CD4-positive, alpha-beta memory T cell (primary cell): ENCODE measurements at regions not wholly inside any gene's neighbourhood (a gene's known extent, or its start where the extent isn't known, plus 50 kb on each side); places are given as distances from the start of the nearest gene placed in this dataset.

ENCODE experiments used
- CTCF ChIA-PET: fragments of 350-600 bp; sonication (Branson Sonifier 250); formaldehyde crosslinking; loops from one replicate; lab custom pipeline; 2021; ENCODE audit warnings: inconsistent platforms; ENCODE audit not compliant: partially characterized antibody; lab: Charles Lee
- POLR2A ChIA-PET: fragments of 350-600 bp; sonication (Branson Sonifier 250); formaldehyde crosslinking; loops from one replicate; lab custom pipeline; 2021; ENCODE audit not compliant: partially characterized antibody; lab: Charles Lee
- DNase-seq, 5 donors: peaks; one replicate each; pipeline versions ENCODE4 v3.0.0 to v3.0.0-alpha.2; 2020 to 2022; ENCODE audit warnings: mixed read lengths in 1 of 5
- H3K27ac ChIP-seq: one replicate; pipeline ENCODE4 v1.7.0; 2013; ENCODE audit warnings: low read depth, low read length
- H3K27me3 ChIP-seq: 2 replicates; pipeline ENCODE4 v1.7.0; 2013; ENCODE audit warnings: mild to moderate bottlenecking, low read length, moderate library complexity; ENCODE audit not compliant: insufficient read depth
- H3K36me3 ChIP-seq: 2 replicates; pipeline ENCODE4 v1.7.0; 2013; ENCODE audit warnings: mild to moderate bottlenecking, low read length, moderate library complexity; ENCODE audit not compliant: insufficient read depth
- H3K4me1 ChIP-seq: 2 replicates; pipeline ENCODE4 v1.7.0; 2013; ENCODE audit warnings: mild to moderate bottlenecking, low read length, moderate library complexity; ENCODE audit not compliant: insufficient read depth
- H3K4me3 ChIP-seq, 2 donors: one replicate each; pipeline ENCODE4 v1.7.0; 2013; ENCODE audit warnings: low read length in 2 of 2, mild to moderate bottlenecking in 1 of 2
- H3K9me3 ChIP-seq, 2 donors: one replicate each; pipeline ENCODE4 v1.7.0; 2013; ENCODE audit warnings: low read length in 2 of 2, control low read depth in 1 of 2; ENCODE audit not compliant: control insufficient read depth in 1 of 2
- H3K27ac Mint-ChIP-seq, 7 donors: one replicate each; pipeline ENCODE4 v1.8.0; 2020 to 2021; ENCODE audit warnings: mixed read lengths in 7 of 7, mild to moderate bottlenecking in 6 of 7, inconsistent platforms in 3 of 7, moderate library complexity in 3 of 7
- H3K27me3 Mint-ChIP-seq, 2 donors: one replicate each; pipeline ENCODE4 v1.8.0; 2020 to 2021; ENCODE audit warnings: mixed read lengths in 2 of 2
- H3K36me3 Mint-ChIP-seq, 2 donors: one replicate each; pipeline ENCODE4 v1.8.0; 2020 to 2021; ENCODE audit warnings: mixed read lengths in 2 of 2, inconsistent platforms in 1 of 2, mild to moderate bottlenecking in 1 of 2
- H3K4me1 Mint-ChIP-seq, 4 donors: one replicate each; pipeline ENCODE4 v1.8.0; 2020 to 2021; ENCODE audit warnings: mixed read lengths in 4 of 4, mild to moderate bottlenecking in 1 of 4
- H3K4me3 Mint-ChIP-seq, 8 donors: one replicate each; pipeline ENCODE4 v1.8.0; 2020 to 2021; ENCODE audit warnings: mixed read lengths in 8 of 8, mild to moderate bottlenecking in 7 of 8, moderate library complexity in 6 of 8, inconsistent platforms in 3 of 8
- H3K9me3 Mint-ChIP-seq, 8 donors: one replicate each; pipeline ENCODE4 v1.8.0; 2020 to 2021; ENCODE audit warnings: mixed read lengths in 8 of 8, mild to moderate bottlenecking in 5 of 8, inconsistent platforms in 3 of 8, moderate library complexity in 1 of 8
- intact Hi-C: fragments of 100-400 bp; cut with micrococcal nuclease; formaldehyde crosslinking; loops from one replicate; pipeline ENCODE4 v1.15.1; 2023

- ChIA-PET POLR2A (no interaction called here), CTCF (no interaction called here)
- no peak overlapping the region for H3K27ac Mint-ChIP-seq
- Histone ChIP-seq H3K36me3 (no peaks in the 10 kb centered on the region), H3K27me3 (no peaks in the 10 kb centered on the region), H3K4me1 (no peaks in the 10 kb centered on the region), H3K27ac (no peak overlapping the region), H3K9me3 (no peaks in the 10 kb centered on the region), H3K4me3 (no peak overlapping the region)
- H3K4me1 Mint-ChIP-seq = no peaks in the 10 kb centered on the region
- peaks cover 0 to 34% (median 17%) of the 10 kb centered on the region in 8 donors for H3K9me3 Mint-ChIP-seq
- peaks cover 0 to 3% of the 10 kb centered on the region in 2 donors for H3K27me3 Mint-ChIP-seq
- intact Hi-C loops = no loop called here
- H3K4me3 Mint-ChIP-seq = no peak overlapping the region
- no peak for DNase-seq
- H3K36me3 Mint-ChIP-seq = no peaks in the 10 kb centered on the region
These were observed 353.8 kb downstream of the AACS start for GRCh38 chr12:125418902-125419564.

GRCh38 chr12:125424909-125425308 is 359.7 kb downstream of the AACS start:
- H3K27me3 Mint-ChIP-seq = peaks cover 0 to 1% of the 10 kb centered on the region in 2 donors
- Histone ChIP-seq H3K27ac (no peak overlapping the region), H3K4me3 (no peak overlapping the region), H3K27me3 (no peaks in the 10 kb centered on the region), H3K4me1 (no peaks in the 10 kb centered on the region), H3K36me3 (no peaks in the 10 kb centered on the region), H3K9me3 (no peaks in the 10 kb centered on the region)
- no peak overlapping the region for H3K4me3 Mint-ChIP-seq
- intact Hi-C loops = no loop called here
- ChIA-PET POLR2A (no interaction called here), CTCF (no interaction called here)
- no peaks in the 10 kb centered on the region for H3K36me3 Mint-ChIP-seq
- H3K4me1 Mint-ChIP-seq = no peaks in the 10 kb centered on the region
- no peak overlapping the region for H3K27ac Mint-ChIP-seq
- no peak for DNase-seq
- H3K9me3 Mint-ChIP-seq = peaks cover 2 to 22% (median 11%) of the 10 kb centered on the region in 8 donors

DNA sequence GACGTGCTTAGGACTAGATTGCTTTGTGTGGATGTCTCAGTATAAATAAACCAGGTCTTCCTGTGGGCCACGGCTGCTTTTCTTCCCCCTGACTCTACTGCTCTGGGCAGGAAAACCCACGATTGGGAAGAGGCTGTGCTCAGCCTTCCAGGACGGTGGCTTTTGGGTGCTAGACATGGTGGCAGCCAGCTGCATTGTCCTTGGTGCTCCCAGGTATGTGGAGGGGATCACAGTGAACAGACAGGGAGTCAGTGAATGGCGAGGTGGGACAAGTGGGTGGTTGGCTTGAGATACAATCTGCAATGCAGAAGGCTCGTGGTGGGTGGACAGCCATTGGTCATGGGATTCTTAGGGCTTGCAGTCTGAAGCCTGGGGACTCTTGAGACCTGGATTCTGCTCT is 366.3 kb downstream of the AACS start:
- no peaks in the 10 kb centered on the region for H3K9me3 ChIP-seq
- intact Hi-C loops = no loop called here
- Mint-ChIP-seq H3K36me3 (no peaks in the 10 kb centered on the region), H3K27ac (no peak overlapping the region), H3K9me3 (peaks cover 0 to 7% (median 2%) of the 10 kb centered on the region in 8 donors), H3K4me1 (no peaks in the 10 kb centered on the region), H3K4me3 (no peak overlapping the region), H3K27me3 (peaks cover 0 to 1% of the 10 kb centered on the region in 2 donors)
- DNase-seq = no peak
- no peak overlapping the region for H3K27ac ChIP-seq
- CTCF ChIA-PET = no interaction called here
- H3K4me3 ChIP-seq = no peak overlapping the region
- H3K4me1 ChIP-seq = no peaks in the 10 kb centered on the region
- no peaks in the 10 kb centered on the region for H3K27me3 ChIP-seq
- POLR2A ChIA-PET = no interaction called here
- no peaks in the 10 kb centered on the region for H3K36me3 ChIP-seq

- no peaks in the 10 kb centered on the region for H3K4me1 Mint-ChIP-seq
- H3K27me3 Mint-ChIP-seq = peaks cover 0 to 1% of the 10 kb centered on the region in 2 donors
- no peaks in the 10 kb centered on the region for H3K4me1 ChIP-seq
- ChIA-PET CTCF (no interaction called here), POLR2A (no interaction called here)
- intact Hi-C loops = no loop called here
- no peaks in the 10 kb centered on the region for H3K27me3 ChIP-seq
- H3K9me3 ChIP-seq = no peaks in the 10 kb centered on the region
- no peak for DNase-seq
- H3K36me3 ChIP-seq = no peaks in the 10 kb centered on the region
- no peak overlapping the region for H3K4me3 ChIP-seq
- H3K9me3 Mint-ChIP-seq = peaks cover 0 to 7% (median 2%) of the 10 kb centered on the region in 8 donors
- H3K36me3 Mint-ChIP-seq = no peaks in the 10 kb centered on the region
- no peak overlapping the region for H3K27ac Mint-ChIP-seq
- no peak overlapping the region for H3K27ac ChIP-seq
- H3K4me3 Mint-ChIP-seq = no peak overlapping the region
These were observed 368.9 kb downstream of the AACS start for GRCh38 chr12:125434131-125434530.

DNA sequence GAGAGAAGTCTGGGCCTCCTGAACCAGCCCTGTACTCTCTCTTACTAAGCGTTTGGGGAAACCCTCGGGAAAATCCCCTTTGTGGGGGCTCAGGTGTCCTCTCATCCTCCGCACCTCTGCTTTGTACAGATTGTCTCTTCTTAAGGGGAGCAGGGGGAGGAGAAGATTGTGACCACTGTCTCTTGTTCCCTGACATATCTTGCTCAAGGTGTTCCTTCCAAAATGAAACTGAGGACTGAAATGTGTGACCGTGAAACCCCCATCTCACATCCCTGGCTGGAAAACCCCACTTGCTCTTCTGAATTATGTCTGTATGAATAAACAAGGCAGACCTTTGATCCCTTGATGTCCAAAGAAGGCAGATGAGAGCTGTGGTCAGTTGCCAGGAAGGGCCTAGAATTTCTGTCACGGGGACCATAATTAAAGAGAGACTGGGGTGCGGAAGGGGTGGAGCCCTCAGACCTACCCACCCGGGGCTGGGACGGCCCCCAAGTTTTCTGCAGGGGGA is 369.8 kb downstream of the AACS start:
- Histone ChIP-seq H3K9me3 (no peaks in the 10 kb centered on the region), H3K27me3 (no peaks in the 10 kb centered on the region), H3K27ac (no peak overlapping the region), H3K36me3 (no peaks in the 10 kb centered on the region), H3K4me1 (no peaks in the 10 kb centered on the region), H3K4me3 (no peak overlapping the region)
- intact Hi-C loops = no loop called here
- no peak overlapping the region for H3K27ac Mint-ChIP-seq
- CTCF ChIA-PET = no interaction called here
- H3K4me1 Mint-ChIP-seq = no peaks in the 10 kb centered on the region
- POLR2A ChIA-PET = no interaction called here
- peaks cover 0 to 7% (median 2%) of the 10 kb centered on the region in 8 donors for H3K9me3 Mint-ChIP-seq
- no peak for DNase-seq
- no peak overlapping the region for H3K4me3 Mint-ChIP-seq
- no peaks in the 10 kb centered on the region for H3K36me3 Mint-ChIP-seq
- peaks cover 0 to 1% of the 10 kb centered on the region in 2 donors for H3K27me3 Mint-ChIP-seq

- peaks cover 0 to 1% of the 10 kb centered on the region in 2 donors for H3K27me3 Mint-ChIP-seq
- no peaks in the 10 kb centered on the region for H3K4me1 ChIP-seq
- H3K27ac Mint-ChIP-seq = no peak overlapping the region
- H3K4me3 ChIP-seq = no peak overlapping the region
- no peaks in the 10 kb centered on the region for H3K36me3 ChIP-seq
- H3K4me3 Mint-ChIP-seq = no peak overlapping the region
- H3K36me3 Mint-ChIP-seq = no peaks in the 10 kb centered on the region
- no peak overlapping the region for H3K27ac ChIP-seq
- CTCF ChIA-PET = no interaction called here
- POLR2A ChIA-PET = no interaction called here
- H3K27me3 ChIP-seq = no peaks in the 10 kb centered on the region
- no peak for DNase-seq
- H3K9me3 Mint-ChIP-seq = peaks cover 0 to 7% (median 2%) of the 10 kb centered on the region in 8 donors
- no peaks in the 10 kb centered on the region for H3K9me3 ChIP-seq
- H3K4me1 Mint-ChIP-seq = no peaks in the 10 kb centered on the region
- intact Hi-C loops = no loop called here
These were observed 370.6 kb downstream of the AACS start for GRCh38 chr12:125435871-125436270.

DNA sequence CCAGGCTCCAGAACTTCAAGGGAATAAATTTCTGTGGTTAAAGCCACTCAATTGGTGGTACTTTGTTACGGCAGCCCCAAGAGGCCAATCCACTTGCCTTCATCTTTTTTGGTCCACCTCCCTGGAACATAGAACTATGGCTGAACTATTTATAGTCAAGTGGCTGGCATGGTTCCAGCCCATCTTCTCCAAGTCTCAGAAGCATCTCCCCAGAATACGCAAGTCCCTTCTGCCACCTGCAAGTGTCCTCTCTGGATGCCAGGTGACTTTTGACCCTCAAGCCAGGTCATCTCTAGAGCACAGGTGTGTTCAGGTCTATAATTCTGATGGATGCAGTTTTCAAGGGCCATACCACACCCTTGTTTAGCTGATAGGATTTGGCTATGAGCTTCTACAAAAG is 371.5 kb downstream of the AACS start:
- H3K27me3 ChIP-seq = no peaks in the 10 kb centered on the region
- Mint-ChIP-seq H3K27me3 (peaks cover 0 to 1% of the 10 kb centered on the region in 2 donors), H3K4me3 (no peak overlapping the region), H3K9me3 (peaks cover 0 to 7% (median 2%) of the 10 kb centered on the region in 8 donors), H3K27ac (no peak overlapping the region), H3K36me3 (no peaks in the 10 kb centered on the region), H3K4me1 (no peaks in the 10 kb centered on the region)
- no peak overlapping the region for H3K27ac ChIP-seq
- H3K9me3 ChIP-seq = no peaks in the 10 kb centered on the region
- no peaks in the 10 kb centered on the region for H3K36me3 ChIP-seq
- ChIA-PET POLR2A (no interaction called here), CTCF (no interaction called here)
- no peak for DNase-seq
- no peak overlapping the region for H3K4me3 ChIP-seq
- intact Hi-C loops = no loop called here
- H3K4me1 ChIP-seq = no peaks in the 10 kb centered on the region
